HG03196 (cell line): ENCODE measurements at regions not wholly inside any gene's neighbourhood (a gene's known extent, or its start where the extent isn't known, plus 50 kb on each side); places are given as distances from the start of the nearest gene placed in this dataset.
"Not testable (repeated sequence)": the region's sequence is repeated elsewhere in the genome, so short reads cannot be mapped to it uniquely, and the experiment has no call there.

ENCODE experiments used
- ATAC-seq: cut with Tn5 transposase; IDR thresholded peaks from one replicate; pipeline ENCODE4 v1.9.1; 2021; ENCODE audit not compliant: unreplicated experiment

GRCh38 chr5:174504266-174504726 lies 220.1 kb upstream of the MSX2 start:
- no peak for ATAC-seq

- ATAC-seq, result no peak
Measured at GRCh38 chr5:174505621-174506020, 218.8 kb upstream of the MSX2 start.

GRCh38 chr5:174510782-174511453 lies 213.5 kb upstream of the MSX2 start:
- not testable (repeated sequence) for ATAC-seq

GRCh38 chr5:174511714-174512253 lies 212.6 kb upstream of the MSX2 start:
- no peak for ATAC-seq

DNA sequence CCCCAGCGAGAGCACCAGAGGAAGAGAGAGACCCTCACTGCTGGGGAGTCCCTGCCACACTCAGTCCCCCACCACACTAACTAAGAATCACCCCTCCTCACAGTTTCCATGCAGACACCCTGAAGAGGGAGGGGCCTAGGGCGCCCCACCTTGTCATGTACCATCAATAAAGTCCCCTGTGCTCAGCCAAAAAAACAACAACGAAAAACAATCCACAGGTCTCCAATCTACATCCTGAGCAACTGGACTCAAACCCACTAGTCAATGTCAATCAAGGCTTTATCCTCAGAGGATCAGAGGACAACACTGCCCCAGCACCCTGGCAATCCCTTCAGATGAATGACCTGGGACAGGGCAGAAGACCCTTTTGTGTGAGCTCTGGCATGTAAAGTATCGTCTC lies 210.1 kb upstream of the MSX2 start:
- no peak for ATAC-seq

- ATAC-seq, result no peak
Measured at GRCh38 chr5:174514983-174515394, 209.4 kb upstream of the MSX2 start.

DNA sequence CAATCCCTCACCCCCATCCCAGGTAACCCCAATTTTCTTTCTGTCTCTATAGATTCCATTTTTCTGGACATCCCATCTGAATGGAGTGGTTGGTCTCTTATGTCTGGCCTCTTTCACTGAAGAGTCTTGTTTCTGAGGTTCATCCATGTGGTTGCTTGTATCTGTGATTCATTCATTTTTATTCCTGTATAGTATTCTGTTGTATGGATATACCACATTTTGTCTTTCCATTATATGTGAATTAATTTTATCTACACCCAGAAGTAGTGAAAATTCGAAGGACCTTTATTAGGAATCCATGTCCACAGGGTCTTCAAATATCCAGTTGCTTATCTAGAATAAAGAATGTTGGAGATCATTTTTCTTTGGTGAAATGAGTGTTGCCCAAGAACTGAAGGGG lies 207.6 kb upstream of the MSX2 start:
- ATAC-seq, result no peak

- ATAC-seq, result no peak
Measured at GRCh38 chr5:174518512-174518911, 205.9 kb upstream of the MSX2 start.

DNA sequence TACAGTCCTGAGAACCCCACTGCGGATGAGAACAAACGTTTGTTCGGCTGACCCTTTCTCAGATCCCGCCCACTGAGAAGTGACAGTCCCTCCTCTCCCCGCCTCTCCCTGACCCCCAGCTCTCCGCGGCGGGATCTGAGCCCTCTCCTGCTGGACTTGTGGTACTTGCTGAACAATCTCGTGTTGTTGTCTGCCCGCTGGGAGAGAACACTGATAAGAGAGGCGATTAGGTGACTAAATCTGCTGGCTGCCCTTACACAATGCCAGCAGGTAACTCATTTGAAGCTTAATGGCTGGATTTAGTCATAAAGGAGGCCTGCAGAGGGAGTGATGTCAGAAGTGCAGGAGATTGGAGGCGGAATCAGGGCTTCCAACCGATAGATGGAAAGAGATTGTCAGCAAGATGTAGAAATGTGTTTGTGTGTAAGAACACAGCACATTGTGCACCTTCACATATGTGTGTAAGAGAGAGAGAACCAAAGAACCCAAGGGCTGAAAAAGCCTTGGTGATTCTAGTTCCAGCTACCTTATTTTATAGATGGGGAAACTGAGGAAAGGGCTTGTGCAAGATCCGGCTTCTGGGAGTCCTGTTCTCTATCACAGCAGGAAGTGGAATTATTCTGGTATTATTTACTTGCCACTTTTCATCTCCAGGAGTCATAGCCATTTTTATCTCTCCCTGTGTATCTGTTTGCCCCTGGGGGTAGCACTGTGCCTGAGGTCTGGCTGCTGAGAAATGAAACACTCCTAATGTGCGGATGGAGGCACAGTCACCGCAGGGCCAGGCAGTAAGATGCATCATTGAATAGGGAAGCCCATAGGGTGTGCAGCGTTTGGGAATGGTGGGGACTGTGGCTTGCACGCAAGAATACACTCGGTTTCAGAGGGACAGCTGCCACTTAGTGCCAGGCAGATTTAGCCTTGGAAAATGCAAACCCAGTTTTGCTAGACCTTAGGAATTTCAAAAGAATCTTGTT lies 203.7 kb upstream of the MSX2 start:
- no peak for ATAC-seq

DNA sequence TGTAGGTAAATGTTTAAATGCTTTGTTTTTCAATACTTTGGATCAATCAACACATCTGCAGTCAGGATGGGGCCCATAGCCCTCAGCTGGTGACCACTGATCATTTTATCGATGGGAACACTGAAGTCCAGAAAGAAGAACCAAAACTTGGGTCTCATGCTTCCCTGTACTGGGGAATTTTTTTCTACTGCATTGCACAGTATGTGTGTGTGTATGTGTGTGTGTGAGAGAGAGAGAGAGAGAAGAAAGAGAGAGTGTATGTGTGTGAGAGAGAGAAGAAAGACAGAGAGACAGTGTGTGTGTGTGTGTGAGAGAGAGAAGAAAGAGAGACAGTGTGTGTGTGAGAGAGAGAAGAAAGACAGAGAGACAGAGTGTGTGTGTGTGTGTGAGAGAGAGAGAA lies 202.9 kb upstream of the MSX2 start:
- ATAC-seq, result no peak

- ATAC-seq, result no peak
Measured at GRCh38 chr5:174522480-174523260, 201.7 kb upstream of the MSX2 start.

DNA sequence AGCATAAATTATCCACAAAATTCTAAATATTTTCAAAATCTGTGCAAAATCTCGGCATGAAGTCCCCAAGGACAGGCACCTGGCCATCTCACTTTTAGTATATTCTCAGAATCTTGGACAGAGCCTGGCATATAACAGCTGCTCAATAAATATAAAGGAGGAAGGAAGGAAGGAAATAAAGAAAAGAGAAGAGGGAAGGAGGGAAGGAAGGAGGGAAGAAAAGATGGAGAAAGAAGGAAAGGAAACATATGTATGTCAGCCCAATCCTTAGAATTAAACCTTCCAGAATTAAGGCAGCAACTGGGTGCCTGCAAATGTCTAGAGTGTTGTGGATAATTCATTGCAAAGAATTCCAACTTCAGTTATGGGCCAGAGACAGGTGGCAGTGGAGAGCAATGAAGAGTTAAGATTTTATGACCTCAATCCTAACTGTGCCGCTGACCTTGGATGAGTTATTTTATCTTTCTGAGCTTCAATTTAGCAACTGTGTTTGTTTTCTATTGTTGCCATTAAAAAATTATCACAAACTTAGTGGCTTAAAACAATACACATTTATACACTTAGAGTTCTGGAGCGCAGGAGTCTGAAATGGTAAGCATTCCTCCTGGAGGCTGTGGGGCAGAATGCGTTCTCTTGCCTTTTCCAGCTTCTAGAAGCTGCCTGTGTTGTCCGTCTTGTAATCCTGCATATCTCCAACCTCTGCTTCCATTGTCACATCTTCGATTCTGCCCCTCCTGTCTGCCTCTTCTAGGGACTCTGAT lies 200.9 kb upstream of the MSX2 start:
- no peak for ATAC-seq

DNA sequence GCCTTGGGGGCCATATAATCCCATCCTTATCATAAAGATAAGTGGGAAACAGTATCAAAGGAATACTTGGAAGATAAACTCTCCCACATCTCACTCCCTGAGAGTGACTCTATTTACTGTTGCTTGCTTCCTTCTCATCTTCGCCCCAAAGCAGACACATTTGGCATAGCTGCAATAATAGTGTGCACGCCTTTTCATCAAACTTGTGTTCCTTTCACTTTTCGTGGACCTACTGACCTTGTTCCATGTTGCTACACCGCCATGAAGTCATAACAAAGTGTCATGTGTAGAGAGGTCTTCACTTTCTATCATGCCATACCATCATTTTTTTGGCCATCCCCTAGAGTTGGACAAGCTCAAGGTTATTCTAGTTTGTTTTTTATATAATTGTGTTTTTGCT lies 200.0 kb upstream of the MSX2 start:
- ATAC-seq, result no peak

DNA sequence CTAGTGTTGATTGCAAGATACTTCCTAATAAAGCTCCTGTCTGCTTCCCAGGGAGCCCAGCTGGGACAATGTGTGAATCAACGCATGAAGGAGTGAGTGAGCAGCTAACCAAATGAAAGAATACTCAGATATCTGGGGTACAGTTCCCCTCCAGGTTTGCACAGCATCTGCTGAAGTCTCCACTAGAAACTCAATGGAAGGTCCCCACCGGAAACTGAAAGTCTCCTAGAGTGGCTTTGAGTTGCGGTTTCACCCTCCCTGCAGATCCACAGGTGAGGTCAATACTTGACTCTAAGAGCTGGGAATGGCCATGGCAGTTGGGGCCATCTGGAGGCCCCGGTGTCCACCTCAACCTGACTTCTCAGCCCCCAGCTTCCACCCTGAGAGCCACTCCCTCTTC lies 198.2 kb upstream of the MSX2 start:
- no peak for ATAC-seq

DNA sequence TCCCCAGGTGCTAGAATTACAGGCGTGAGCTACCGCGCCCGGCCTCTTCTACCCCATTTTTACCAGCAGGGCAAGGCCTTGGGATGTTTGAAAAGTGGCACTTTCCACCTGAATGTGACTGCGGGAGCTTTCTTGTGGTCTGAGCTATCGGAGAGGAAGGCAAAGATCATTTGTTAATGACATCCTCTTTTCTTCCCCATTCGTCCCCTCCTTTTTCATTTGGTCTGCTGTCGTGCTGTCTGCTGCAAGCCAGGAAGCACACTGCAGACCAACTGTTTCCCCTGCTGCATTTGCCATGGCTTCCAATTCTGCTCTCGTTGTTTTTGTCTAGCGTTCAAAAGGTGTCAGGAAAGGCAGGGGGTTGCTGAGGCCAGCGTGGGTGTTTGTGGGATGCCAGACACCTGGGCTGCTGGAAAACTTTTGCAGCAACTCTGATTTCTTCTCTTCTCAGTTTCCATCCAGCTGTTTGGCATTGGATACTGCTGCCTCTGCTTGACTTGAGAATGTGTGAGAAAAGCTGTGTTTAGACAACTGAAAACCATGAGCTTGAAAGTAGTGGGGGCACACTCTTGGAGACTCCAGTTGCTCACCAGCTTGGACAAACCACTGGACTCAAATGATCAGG lies 196.4 kb upstream of the MSX2 start:
- ATAC-seq, result no peak

GRCh38 chr5:174528821-174529544 lies 195.4 kb upstream of the MSX2 start:
- ATAC-seq, result no peak

GRCh38 chr5:174529925-174530681 lies 194.3 kb upstream of the MSX2 start:
- no peak for ATAC-seq

GRCh38 chr5:174531782-174532191 lies 192.6 kb upstream of the MSX2 start:
- no peak for ATAC-seq
